Osteocyte (in vitro differentiated cells): ENCODE measurements at regions not wholly inside any gene's neighbourhood (a gene's known extent, or its start where the extent isn't known, plus 50 kb on each side); places are given as distances from the start of the nearest gene placed in this dataset.

Source experiments
- DNase-seq: peaks from one replicate; pipeline ENCODE4 v3.0.0; 2021; ENCODE audit warnings: mixed read lengths; ENCODE audit not compliant: unreplicated experiment; ENCODE audit errors: extremely low spot score
- H3K27ac Mint-ChIP-seq: one replicate; pipeline ENCODE4 v1.8.0; 2021; ENCODE audit warnings: mild to moderate bottlenecking, mixed read lengths; ENCODE audit not compliant: unreplicated experiment
- H3K27me3 Mint-ChIP-seq: one replicate; pipeline ENCODE4 v1.8.0; 2021; ENCODE audit warnings: mixed read lengths; ENCODE audit not compliant: unreplicated experiment
- H3K36me3 Mint-ChIP-seq: one replicate; pipeline ENCODE4 v1.8.0; 2021; ENCODE audit warnings: mixed read lengths; ENCODE audit not compliant: unreplicated experiment
- H3K4me1 Mint-ChIP-seq: one replicate; pipeline ENCODE4 v1.8.0; 2021; ENCODE audit warnings: mixed read lengths; ENCODE audit not compliant: unreplicated experiment
- H3K4me3 Mint-ChIP-seq: one replicate; pipeline ENCODE4 v1.8.0; 2021; ENCODE audit warnings: mild to moderate bottlenecking, moderate library complexity, mixed read lengths; ENCODE audit not compliant: unreplicated experiment
- H3K9me3 Mint-ChIP-seq: one replicate; pipeline ENCODE4 v1.8.0; 2021; ENCODE audit warnings: mixed read lengths; ENCODE audit not compliant: unreplicated experiment
- CTCF ChIP-seq: fragments of 200-600 bp; sonication (generic); IDR thresholded peaks from 2 replicates; pipeline ENCODE4 v1.5.0; 2021; ENCODE audit warnings: antibody characterized with exemption, mild to moderate bottlenecking, moderate library complexity

GRCh38 chr13:104002216-104002615 lies 936.0 kb upstream of the SLC10A2 start:
- Mint-ChIP-seq H3K4me1 (no peaks in the 10 kb centered on the region), H3K27me3 (no peaks in the 10 kb centered on the region), H3K27ac (no peak overlapping the region), H3K9me3 (no peaks in the 10 kb centered on the region), H3K4me3 (no peak overlapping the region), H3K36me3 (no peaks in the 10 kb centered on the region)
- no peak for TF ChIP-seq CTCF
- DNase-seq = no peak

- H3K4me3 Mint-ChIP-seq = no peak overlapping the region
- H3K36me3 Mint-ChIP-seq = no peaks in the 10 kb centered on the region
Measured at GRCh38 chr13:104001766-104002165, 935.5 kb upstream of the SLC10A2 start.

GRCh38 chr13:103996733-103997132 lies 930.5 kb upstream of the SLC10A2 start:
- no peak for TF ChIP-seq CTCF
- Mint-ChIP-seq H3K27me3 (no peaks in the 10 kb centered on the region), H3K4me3 (no peak overlapping the region), H3K36me3 (no peaks in the 10 kb centered on the region), H3K9me3 (no peaks in the 10 kb centered on the region), H3K27ac (no peak overlapping the region), H3K4me1 (no peaks in the 10 kb centered on the region)
- DNase-seq = no peak

More at GRCh38 chr13:104001766-104002165, 935.5 kb upstream of the SLC10A2 start:
- Mint-ChIP-seq H3K27ac (no peak overlapping the region), H3K4me1 (no peaks in the 10 kb centered on the region), H3K27me3 (no peaks in the 10 kb centered on the region), H3K9me3 (no peaks in the 10 kb centered on the region)
- no peak for TF ChIP-seq CTCF
- DNase-seq = no peak

GRCh38 chr13:103983948-103984347 lies 917.7 kb upstream of the SLC10A2 start:
- DNase-seq = no peak
- no peak overlapping the region for H3K4me3 Mint-ChIP-seq
- no peaks in the 10 kb centered on the region for H3K36me3 Mint-ChIP-seq
- H3K9me3 Mint-ChIP-seq = no peaks in the 10 kb centered on the region
- H3K27me3 Mint-ChIP-seq = no peaks in the 10 kb centered on the region
- H3K27ac Mint-ChIP-seq = no peak overlapping the region
- TF ChIP-seq CTCF = no peak
- peaks cover 3% of the 10 kb centered on the region for H3K4me1 Mint-ChIP-seq

GRCh38 chr13:103976371-103976770 lies 910.2 kb upstream of the SLC10A2 start:
- no peak for DNase-seq
- Mint-ChIP-seq H3K4me3 (no peak overlapping the region), H3K27me3 (no peaks in the 10 kb centered on the region), H3K4me1 (peaks cover 5% of the 10 kb centered on the region), H3K36me3 (no peaks in the 10 kb centered on the region), H3K9me3 (no peaks in the 10 kb centered on the region), H3K27ac (no peak overlapping the region)
- no peak for TF ChIP-seq CTCF
